Astrocyte of the cerebellum (primary cell): ENCODE measurements at regions not wholly inside any gene's neighbourhood (a gene's known extent, or its start where the extent isn't known, plus 50 kb on each side); places are given as distances from the start of the nearest gene placed in this dataset.

ENCODE experiments used
- DNase-seq: peaks from one replicate; pipeline ENCODE4 v3.0.0-alpha.2; 2011; ENCODE audit warnings: low read depth
- H3K4me3 ChIP-seq: 2 replicates; pipeline ENCODE4 v1.5.1; 2011; ENCODE audit warnings: mild to moderate bottlenecking, low read depth, low read length, moderate library complexity
- in situ Hi-C: cut with HindIII; loops from 2 replicates; pipeline ENCODE4 v1.10.0; 2017; ENCODE audit warnings: low sequenced_read_pairs
- TF ChIP-seq, protein P1 (sequence below): IDR thresholded peaks from 2 replicates; pipeline ENCODE4 v1.5.1; 2012; ENCODE audit warnings: low read length, low read depth, moderate library complexity, mild to moderate bottlenecking; ENCODE audit errors: missing control alignments

GRCh38 chr12:64997858-64998257 is 123.2 kb downstream of the WIF1 start:
- DNase-seq: no peak
- in situ Hi-C loops: no loop called here
- TF ChIP-seq, protein P1, sequence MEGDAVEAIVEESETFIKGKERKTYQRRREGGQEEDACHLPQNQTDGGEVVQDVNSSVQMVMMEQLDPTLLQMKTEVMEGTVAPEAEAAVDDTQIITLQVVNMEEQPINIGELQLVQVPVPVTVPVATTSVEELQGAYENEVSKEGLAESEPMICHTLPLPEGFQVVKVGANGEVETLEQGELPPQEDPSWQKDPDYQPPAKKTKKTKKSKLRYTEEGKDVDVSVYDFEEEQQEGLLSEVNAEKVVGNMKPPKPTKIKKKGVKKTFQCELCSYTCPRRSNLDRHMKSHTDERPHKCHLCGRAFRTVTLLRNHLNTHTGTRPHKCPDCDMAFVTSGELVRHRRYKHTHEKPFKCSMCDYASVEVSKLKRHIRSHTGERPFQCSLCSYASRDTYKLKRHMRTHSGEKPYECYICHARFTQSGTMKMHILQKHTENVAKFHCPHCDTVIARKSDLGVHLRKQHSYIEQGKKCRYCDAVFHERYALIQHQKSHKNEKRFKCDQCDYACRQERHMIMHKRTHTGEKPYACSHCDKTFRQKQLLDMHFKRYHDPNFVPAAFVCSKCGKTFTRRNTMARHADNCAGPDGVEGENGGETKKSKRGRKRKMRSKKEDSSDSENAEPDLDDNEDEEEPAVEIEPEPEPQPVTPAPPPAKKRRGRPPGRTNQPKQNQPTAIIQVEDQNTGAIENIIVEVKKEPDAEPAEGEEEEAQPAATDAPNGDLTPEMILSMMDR: no peak

GRCh38 chr12:64998371-64999147 is 122.5 kb downstream of the WIF1 start:
- H3K4me3 ChIP-seq: no peak overlapping the region
- DNase-seq: no peak
- TF ChIP-seq, protein P1: no peak
- in situ Hi-C loops: no loop called here

More at GRCh38 chr12:64997858-64998257, 123.2 kb downstream of the WIF1 start:
- no peak overlapping the region for H3K4me3 ChIP-seq

- in situ Hi-C loops: no loop called here
- TF ChIP-seq, protein P1: no peak
- no peak overlapping the region for H3K4me3 ChIP-seq
- DNase-seq: no peak
Measured at GRCh38 chr12:64999148-64999425, 122.0 kb downstream of the WIF1 start.
